22Rv1 (cell line): ENCODE measurements at regions not wholly inside any gene's neighbourhood (a gene's known extent, or its start where the extent isn't known, plus 50 kb on each side); places are given as distances from the start of the nearest gene placed in this dataset.

Experiments
- CTCF ChIP-seq: fragments of 450-650 bp; IDR thresholded peaks from 2 replicates; pipeline ENCODE4 v1.5.1; 2017; ENCODE audit warnings: mild to moderate bottlenecking
- ZFX ChIP-seq: fragments of 450-650 bp; IDR thresholded peaks from 2 replicates; pipeline ENCODE4 v1.6.1; 2017; ENCODE audit warnings: antibody characterized with exemption, borderline replicate concordance

DNA sequence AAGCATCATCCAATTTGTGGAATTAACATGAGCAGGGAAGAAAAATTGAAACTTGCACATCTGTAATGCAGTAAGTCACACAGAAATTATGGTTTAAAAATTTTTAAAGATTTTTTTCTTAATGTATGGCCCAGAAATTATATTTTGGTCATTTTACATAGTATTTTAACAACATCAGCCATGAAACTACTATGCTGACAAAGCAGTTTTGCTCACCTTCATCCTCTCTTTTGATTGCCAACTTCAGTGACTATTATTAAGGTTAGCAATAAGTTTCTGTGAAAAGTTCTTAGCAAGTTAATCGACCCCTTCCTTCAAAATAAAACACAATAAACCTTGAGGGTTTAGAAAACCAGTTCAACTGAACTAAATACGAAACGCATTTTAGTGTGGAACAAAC lies 1347.0 kb downstream of the EPHA7 start:
- TF ChIP-seq CTCF = no peak
- TF ChIP-seq ZFX = no peak
